Peyer's patch (tissue), 4 donors: ENCODE measurements at regions not wholly inside any gene's neighbourhood (a gene's known extent, or its start where the extent isn't known, plus 50 kb on each side); places are given as distances from the start of the nearest gene placed in this dataset.

Source experiments
- DNase-seq, 3 donors: peaks; one replicate each; pipeline ENCODE4 v3.0.0-alpha.2; 2017 to 2019
- H3K27ac ChIP-seq, 4 donors: fragments of 200-600 bp; sonication (generic); one replicate each; pipeline ENCODE4 v1.5.1; 2016 to 2019
- H3K27me3 ChIP-seq, 2 donors: fragments of 200-600 bp; sonication (generic); one replicate each; pipeline ENCODE4 v1.5.1; 2019
- H3K36me3 ChIP-seq, 3 donors: fragments of 200-600 bp; sonication (generic); one replicate each; pipeline ENCODE4 v1.5.1; 2016 to 2019
- H3K4me1 ChIP-seq, 4 donors: fragments of 200-600 bp; sonication (generic); one replicate each; pipeline ENCODE4 v1.5.1; 2016 to 2019
- H3K4me3 ChIP-seq, 4 donors: fragments of 200-600 bp; sonication (generic); 1 replicate in 3 of 4; 2 replicates in 1 of 4; pipeline ENCODE4 v1.5.1; 2016 to 2019; ENCODE audit warnings: mild to moderate bottlenecking in 1 of 4
- H3K9me3 ChIP-seq, 4 donors: fragments of 200-600 bp; sonication (generic); one replicate each; pipeline ENCODE4 v1.5.1; 2016 to 2019; ENCODE audit warnings: mild to moderate bottlenecking in 1 of 4
- CTCF ChIP-seq, 6 experiments: fragments of 450-650 bp in 4 of 6; fragments of 200-600 bp in 2 of 6; sonication (generic) in 1 of 6; IDR thresholded peaks; one replicate each; pipeline ENCODE4 v1.5.1; 2017 to 2019; ENCODE audit warnings: antibody characterized with exemption in 6 of 6, mild to moderate bottlenecking in 3 of 6, moderate library complexity in 1 of 6
- POLR2A ChIP-seq, 2 donors: fragments of 450-650 bp; IDR thresholded peaks; one replicate each; pipeline ENCODE4 v1.5.1; 2017; ENCODE audit warnings: antibody characterized with exemption in 2 of 2, mild to moderate bottlenecking in 2 of 2, moderate library complexity in 2 of 2

GRCh38 chr12:111010061-111010460, 89.7 kb upstream of the MYL2 start:
- no peaks in the 10 kb centered on the region for H3K4me1 ChIP-seq
- no peak overlapping the region for H3K27ac ChIP-seq
- no peak overlapping the region for H3K4me3 ChIP-seq
- TF ChIP-seq POLR2A (IDR thresholded peaks at IDR 0.05) (no peak), CTCF (IDR thresholded peaks at IDR 0.05) (no peak)
- H3K36me3 ChIP-seq: no peaks in the 10 kb centered on the region
- peaks cover 0 to 3% (median 0%) of the 10 kb centered on the region in 4 donors for H3K9me3 ChIP-seq
- no peaks in the 10 kb centered on the region for H3K27me3 ChIP-seq
- no peak for DNase-seq

- TF ChIP-seq POLR2A (IDR thresholded peaks at IDR 0.05): no peak
- TF ChIP-seq CTCF (IDR thresholded peaks at IDR 0.05): no peak
- no peaks in the 10 kb centered on the region for H3K4me1 ChIP-seq
- H3K27me3 ChIP-seq: no peaks in the 10 kb centered on the region
- peaks cover 0 to under 1% (median 0%) of the 10 kb centered on the region in 4 donors for H3K9me3 ChIP-seq
- no peak overlapping the region for H3K4me3 ChIP-seq
- no peak overlapping the region for H3K27ac ChIP-seq
- H3K36me3 ChIP-seq: no peaks in the 10 kb centered on the region
- no peak for DNase-seq
Observed at GRCh38 chr12:111006621-111007020, 86.2 kb upstream of the MYL2 start.

- H3K27me3 ChIP-seq: no peaks in the 10 kb centered on the region
- no peak for TF ChIP-seq CTCF (IDR thresholded peaks at IDR 0.05)
- no peak for TF ChIP-seq POLR2A (IDR thresholded peaks at IDR 0.05)
- no peak overlapping the region for H3K27ac ChIP-seq
- H3K9me3 ChIP-seq: peaks cover 0 to 15% (median 7%) of the 10 kb centered on the region in 4 donors
- H3K36me3 ChIP-seq: no peaks in the 10 kb centered on the region
- no peaks in the 10 kb centered on the region for H3K4me1 ChIP-seq
- no peak overlapping the region for H3K4me3 ChIP-seq
- DNase-seq: no peak
Observed at GRCh38 chr12:110998971-110999370, 78.6 kb upstream of the MYL2 start.

GRCh38 chr12:110998165-110998564, 77.8 kb upstream of the MYL2 start:
- DNase-seq: no peak
- Histone ChIP-seq H3K27me3 (no peaks in the 10 kb centered on the region), H3K4me3 (no peak overlapping the region), H3K27ac (no peak overlapping the region), H3K4me1 (no peaks in the 10 kb centered on the region), H3K36me3 (no peaks in the 10 kb centered on the region), H3K9me3 (peaks cover 0 to 15% (median 7%) of the 10 kb centered on the region in 4 donors)
- no peak for TF ChIP-seq CTCF (IDR thresholded peaks at IDR 0.05)
- no peak for TF ChIP-seq POLR2A (IDR thresholded peaks at IDR 0.05)

- H3K4me1 ChIP-seq: no peaks in the 10 kb centered on the region
- DNase-seq: no peak
Observed at GRCh38 chr12:110996415-110996814, 76.0 kb upstream of the MYL2 start.

More at GRCh38 chr12:110996415-110996814, 76.0 kb upstream of the MYL2 start:
- TF ChIP-seq CTCF (IDR thresholded peaks at IDR 0.05): no peak
- TF ChIP-seq POLR2A (IDR thresholded peaks at IDR 0.05): no peak
- no peak overlapping the region for H3K27ac ChIP-seq
- H3K9me3 ChIP-seq: peaks cover 0 to 15% (median 7%) of the 10 kb centered on the region in 4 donors
- no peaks in the 10 kb centered on the region for H3K36me3 ChIP-seq
- H3K4me3 ChIP-seq: no peak overlapping the region
- no peaks in the 10 kb centered on the region for H3K27me3 ChIP-seq
